T-helper 2 cell treated with Interferon-gamma antibody and Interleukin-4, amounts not matched to agents 100 ng/mL and 5 ng/mL, for 36 hours (primary cell): ENCODE measurements at regions not wholly inside any gene's neighbourhood (a gene's known extent, or its start where the extent isn't known, plus 50 kb on each side); places are given as distances from the start of the nearest gene placed in this dataset.

ENCODE experiments used
- intact Hi-C: fragments of 100-400 bp; cut with micrococcal nuclease; formaldehyde crosslinking; loops from one replicate; pipeline ENCODE4 v1.15.1; 2023

GRCh38 chr4:126957556-126957955 lies 675.2 kb upstream of the INTU start:
- intact Hi-C loops = no loop called here

GRCh38 chr4:126957987-126958386 lies 674.8 kb upstream of the INTU start:
- intact Hi-C loops = no loop called here

GRCh38 chr4:126958482-126958881 lies 674.3 kb upstream of the INTU start:
- intact Hi-C loops = no loop called here

GRCh38 chr4:126959056-126959745 lies 673.6 kb upstream of the INTU start:
- intact Hi-C loops = no loop called here

GRCh38 chr4:126960760-126961159 lies 672.0 kb upstream of the INTU start:
- intact Hi-C loops = no loop called here

GRCh38 chr4:126961661-126962060 lies 671.1 kb upstream of the INTU start:
- intact Hi-C loops = no loop called here

- intact Hi-C loops = no loop called here
Observed at GRCh38 chr4:126965877-126966276, 666.9 kb upstream of the INTU start.

GRCh38 chr4:126969360-126970235 lies 663.2 kb upstream of the INTU start:
- intact Hi-C loops = no loop called here

GRCh38 chr4:126973201-126973600 lies 659.6 kb upstream of the INTU start:
- intact Hi-C loops = no loop called here

- intact Hi-C loops = no loop called here
Observed at GRCh38 chr4:126976850-126977632, 655.7 kb upstream of the INTU start.

- intact Hi-C loops = no loop called here
Observed at GRCh38 chr4:126986005-126986404, 646.8 kb upstream of the INTU start.

GRCh38 chr4:126986828-126987227 lies 645.9 kb upstream of the INTU start:
- intact Hi-C loops = no loop called here

GRCh38 chr4:126991965-126992364 lies 640.8 kb upstream of the INTU start:
- intact Hi-C loops = no loop called here

GRCh38 chr4:126992910-126993309 lies 639.8 kb upstream of the INTU start:
- intact Hi-C loops = no loop called here

- intact Hi-C loops = no loop called here
Observed at GRCh38 chr4:126993351-126993750, 639.4 kb upstream of the INTU start.

GRCh38 chr4:126995235-126995634 lies 637.5 kb upstream of the INTU start:
- intact Hi-C loops = no loop called here

- intact Hi-C loops = no loop called here
Observed at GRCh38 chr4:127000110-127000509, 632.6 kb upstream of the INTU start.

GRCh38 chr4:127000846-127001245 lies 631.9 kb upstream of the INTU start:
- intact Hi-C loops = no loop called here

GRCh38 chr4:127001933-127002332 lies 630.8 kb upstream of the INTU start:
- intact Hi-C loops = no loop called here

GRCh38 chr4:127006446-127006877 lies 626.3 kb upstream of the INTU start:
- intact Hi-C loops = no loop called here

GRCh38 chr4:127007305-127007704 lies 625.5 kb upstream of the INTU start:
- intact Hi-C loops = no loop called here

GRCh38 chr4:127012549-127012948 lies 620.2 kb upstream of the INTU start:
- intact Hi-C loops = no loop called here
